OCI-LY3 (cell line): ENCODE measurements at regions not wholly inside any gene's neighbourhood (a gene's known extent, or its start where the extent isn't known, plus 50 kb on each side); places are given as distances from the start of the nearest gene placed in this dataset.
"Not testable (repeated sequence)": the region's sequence is repeated elsewhere in the genome, so short reads cannot be mapped to it uniquely, and the experiment has no call there.

ENCODE experiments used
- H2AFZ ChIP-seq: fragments of 200-600, 300-600 bp; shearing (Covaris generic); 2 replicates; pipeline ENCODE4 v1.6.0; 2014; ENCODE audit warnings: antibody characterized with exemption, low read depth, low read length
- H3K27ac ChIP-seq: fragments of 200-600, 300-600 bp; sonication (generic); 2 replicates; pipeline ENCODE4 v1.5.1; 2014; ENCODE audit warnings: mild to moderate bottlenecking, low read length, moderate library complexity, mixed read lengths
- H3K27me3 ChIP-seq: fragments of 200-600, 300-600 bp; sonication (generic); 2 replicates; pipeline ENCODE4 v1.6.1; 2014; ENCODE audit warnings: low read depth, low read length, mixed read lengths
- H3K36me3 ChIP-seq: fragments of 200-600, 300-600 bp; sonication (generic); replicated peaks from 2 replicates; pipeline ENCODE3; 2014; ENCODE audit warnings: low read depth, low read length, mixed read lengths
- H3K4me1 ChIP-seq: fragments of 300-600, 200-600 bp; sonication (generic); 2 replicates; pipeline ENCODE4 v1.6.1; 2014; ENCODE audit warnings: low read length, mixed read lengths
- H3K4me2 ChIP-seq: fragments of 200-600, 300-600 bp; sonication (generic); 2 replicates; pipeline ENCODE4 v1.6.1; 2014; ENCODE audit warnings: low read length, mixed read lengths
- H3K4me3 ChIP-seq: fragments of 300-600, 200-600 bp; sonication (generic); 2 replicates; pipeline ENCODE4 v1.5.1; 2014; ENCODE audit warnings: antibody characterized with exemption, mild to moderate bottlenecking, low read length, moderate library complexity
- H3K79me2 ChIP-seq: fragments of 300-600, 200-600 bp; shearing (Covaris generic); 2 replicates; pipeline ENCODE4 v1.6.1; 2014; ENCODE audit warnings: mild to moderate bottlenecking, low read length, mixed read lengths
- H3K9ac ChIP-seq: fragments of 300-600, 200-600 bp; shearing (Covaris generic); 2 replicates; pipeline ENCODE4 v1.6.0; 2014; ENCODE audit warnings: mild to moderate bottlenecking, low read length, moderate library complexity
- H3K9me3 ChIP-seq: fragments of 200-600, 300-600 bp; shearing (Covaris generic); 2 replicates; pipeline ENCODE4 v1.6.1; 2014; ENCODE audit warnings: low read length, mixed read lengths; ENCODE audit not compliant: insufficient read depth
- H4K20me1 ChIP-seq: fragments of 200-600, 300-600 bp; sonication (generic); 2 replicates; pipeline ENCODE4 v1.6.1; 2016; ENCODE audit warnings: low read length, mixed read lengths; ENCODE audit not compliant: insufficient read depth
- EZH2phosphoT487 ChIP-seq: fragments of 200-600 bp; shearing (Covaris generic); IDR thresholded peaks from 2 replicates; pipeline ENCODE4 v1.6.1; 2018; ENCODE audit warnings: antibody characterized with exemption, mixed run types, low read depth
- TF ChIP-seq, protein P1 (sequence below): fragments of 200-600, 300-600 bp; sonication (generic); IDR thresholded peaks from 2 replicates; pipeline ENCODE4 v1.5.1; 2014; ENCODE audit warnings: antibody characterized with exemption, low read length, low read depth

GRCh38 chr1:80155371-80155770, 1148.8 kb upstream of the ADGRL4 start:
- TF ChIP-seq, protein P1, sequence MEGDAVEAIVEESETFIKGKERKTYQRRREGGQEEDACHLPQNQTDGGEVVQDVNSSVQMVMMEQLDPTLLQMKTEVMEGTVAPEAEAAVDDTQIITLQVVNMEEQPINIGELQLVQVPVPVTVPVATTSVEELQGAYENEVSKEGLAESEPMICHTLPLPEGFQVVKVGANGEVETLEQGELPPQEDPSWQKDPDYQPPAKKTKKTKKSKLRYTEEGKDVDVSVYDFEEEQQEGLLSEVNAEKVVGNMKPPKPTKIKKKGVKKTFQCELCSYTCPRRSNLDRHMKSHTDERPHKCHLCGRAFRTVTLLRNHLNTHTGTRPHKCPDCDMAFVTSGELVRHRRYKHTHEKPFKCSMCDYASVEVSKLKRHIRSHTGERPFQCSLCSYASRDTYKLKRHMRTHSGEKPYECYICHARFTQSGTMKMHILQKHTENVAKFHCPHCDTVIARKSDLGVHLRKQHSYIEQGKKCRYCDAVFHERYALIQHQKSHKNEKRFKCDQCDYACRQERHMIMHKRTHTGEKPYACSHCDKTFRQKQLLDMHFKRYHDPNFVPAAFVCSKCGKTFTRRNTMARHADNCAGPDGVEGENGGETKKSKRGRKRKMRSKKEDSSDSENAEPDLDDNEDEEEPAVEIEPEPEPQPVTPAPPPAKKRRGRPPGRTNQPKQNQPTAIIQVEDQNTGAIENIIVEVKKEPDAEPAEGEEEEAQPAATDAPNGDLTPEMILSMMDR = no peak
- TF ChIP-seq EZH2phosphoT487 = no peak
- Histone ChIP-seq H3K9ac (no peak overlapping the region), H3K27ac (no peak overlapping the region)

DNA sequence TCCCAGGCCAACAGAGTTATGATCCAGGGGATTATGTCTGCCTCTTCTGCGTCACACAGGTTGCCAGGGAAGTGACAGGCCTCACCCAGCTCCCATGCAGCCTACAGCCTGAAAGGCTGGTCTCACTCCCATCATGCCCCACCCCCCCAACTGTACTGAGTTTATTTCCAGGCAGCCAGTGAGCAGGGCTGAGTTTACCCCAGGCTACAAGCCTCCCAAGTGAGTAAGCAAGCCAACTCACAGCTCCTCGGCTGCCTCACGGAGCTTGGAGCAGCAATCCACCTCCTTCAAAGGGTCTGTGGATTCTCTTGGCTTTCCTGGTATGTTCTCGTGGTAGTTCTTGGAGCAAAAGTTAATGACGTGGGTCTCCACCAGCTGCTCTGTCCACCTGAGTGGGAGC, 1147.6 kb upstream of the ADGRL4 start:
- Histone ChIP-seq H3K9ac (no peak overlapping the region), H3K27ac (no peak overlapping the region), H3K36me3 (no peaks in the 10 kb centered on the region), H3K9me3 (no peaks in the 10 kb centered on the region), H3K79me2 (no peaks in the 10 kb centered on the region), H3K4me2 (no peak overlapping the region), H3K27me3 (no peaks in the 10 kb centered on the region), H3K4me3 (no peak overlapping the region), H3K4me1 (no peaks in the 10 kb centered on the region), H4K20me1 (no peaks in the 10 kb centered on the region), H2AFZ (no peak overlapping the region)
- no peak for TF ChIP-seq EZH2phosphoT487
- TF ChIP-seq, protein P1 = no peak

More at GRCh38 chr1:80155371-80155770, 1148.8 kb upstream of the ADGRL4 start:
- no peaks in the 10 kb centered on the region for H3K27me3 ChIP-seq
- no peaks in the 10 kb centered on the region for H4K20me1 ChIP-seq
- no peak overlapping the region for H3K4me3 ChIP-seq
- no peaks in the 10 kb centered on the region for H3K9me3 ChIP-seq
- no peak overlapping the region for H3K4me2 ChIP-seq
- no peaks in the 10 kb centered on the region for H3K36me3 ChIP-seq
- no peaks in the 10 kb centered on the region for H3K79me2 ChIP-seq
- H2AFZ ChIP-seq = no peak overlapping the region
- H3K4me1 ChIP-seq = no peaks in the 10 kb centered on the region

- TF ChIP-seq EZH2phosphoT487 = no peak
- TF ChIP-seq, protein P1 = no peak
- Histone ChIP-seq H3K36me3 (no peaks in the 10 kb centered on the region), H3K27me3 (no peaks in the 10 kb centered on the region), H3K4me3 (no peak overlapping the region), H4K20me1 (no peaks in the 10 kb centered on the region), H3K4me1 (no peaks in the 10 kb centered on the region), H3K79me2 (no peaks in the 10 kb centered on the region), H3K27ac (no peak overlapping the region), H2AFZ (no peak overlapping the region), H3K9me3 (no peaks in the 10 kb centered on the region), H3K4me2 (no peak overlapping the region), H3K9ac (no peak overlapping the region)
Measured at GRCh38 chr1:80153762-80154161, 1147.2 kb upstream of the ADGRL4 start.

DNA sequence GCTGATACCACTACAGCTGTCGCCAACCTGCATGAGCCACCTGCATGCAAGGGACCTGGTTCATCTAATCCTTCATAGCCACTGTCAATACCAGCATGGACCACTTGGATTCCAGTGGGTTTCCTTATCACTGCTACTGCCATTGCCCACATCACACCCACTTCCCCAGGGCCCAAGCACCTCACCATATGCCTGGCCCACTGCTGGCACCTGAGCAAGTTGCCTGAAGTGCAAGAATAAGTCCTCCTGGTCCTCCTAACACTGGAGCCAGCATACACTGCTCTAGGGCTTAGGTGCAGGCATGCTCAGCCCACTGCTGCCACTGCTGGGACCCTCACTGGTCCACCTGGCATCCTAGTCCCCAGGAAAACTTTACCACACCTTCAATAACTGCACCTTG, 1136.8 kb upstream of the ADGRL4 start:
- H3K4me3 ChIP-seq = no peak overlapping the region
- TF ChIP-seq EZH2phosphoT487 = no peak
- TF ChIP-seq, protein P1 = no peak

GRCh38 chr1:80137946-80138602, 1131.5 kb upstream of the ADGRL4 start:
- H2AFZ ChIP-seq = not testable (repeated sequence)

More for the DNA sequence above, 1136.8 kb upstream of the ADGRL4 start:
- Histone ChIP-seq H3K36me3 (no peaks in the 10 kb centered on the region), H4K20me1 (no peaks in the 10 kb centered on the region), H3K4me2 (no peak overlapping the region), H3K9me3 (no peaks in the 10 kb centered on the region), H3K4me1 (no peaks in the 10 kb centered on the region), H2AFZ (no peak overlapping the region), H3K79me2 (no peaks in the 10 kb centered on the region), H3K9ac (no peak overlapping the region), H3K27ac (no peak overlapping the region), H3K27me3 (no peaks in the 10 kb centered on the region)

More at GRCh38 chr1:80137946-80138602, 1131.5 kb upstream of the ADGRL4 start:
- not testable (repeated sequence) for H3K4me1 ChIP-seq, H3K9ac ChIP-seq, H3K36me3 ChIP-seq, H3K4me3 ChIP-seq, H3K4me2 ChIP-seq, H3K27me3 ChIP-seq, H3K9me3 ChIP-seq, H4K20me1 ChIP-seq, H3K79me2 ChIP-seq, H3K27ac ChIP-seq
